DMS114 treated with DMSO at 0.1 percent for 48 hours (cell line): ENCODE measurements at regions not wholly inside any gene's neighbourhood (a gene's known extent, or its start where the extent isn't known, plus 50 kb on each side); places are given as distances from the start of the nearest gene placed in this dataset.
"Not testable (repeated sequence)": the region's sequence is repeated elsewhere in the genome, so short reads cannot be mapped to it uniquely, and the experiment has no call there.

ENCODE experiments used
- DNase-seq: peaks from one replicate; lab custom pipeline; 2025; ENCODE audit not compliant: unreplicated experiment; lab: John Stamatoyannopoulos, UW

DNA sequence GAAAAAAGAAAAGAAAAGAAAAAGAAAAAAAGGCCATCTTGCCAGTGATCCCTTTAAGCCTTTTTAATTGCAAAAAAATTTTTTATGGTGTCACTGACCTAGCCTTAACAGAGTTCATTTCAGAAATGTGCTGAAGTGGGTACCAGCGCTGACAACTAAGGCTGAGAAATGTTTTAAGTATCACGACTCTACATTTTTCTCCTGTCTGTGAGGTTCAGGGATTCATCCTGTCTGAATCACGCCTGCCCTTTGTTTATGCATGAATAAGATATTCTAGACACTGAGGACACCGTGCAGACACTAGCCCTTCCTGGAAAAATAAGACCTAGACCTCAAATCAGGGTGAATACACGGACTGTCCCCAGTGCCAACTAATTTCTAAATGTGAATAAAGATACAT is 154.4 kb upstream of the NOCT start:
- no peak for DNase-seq

DNA sequence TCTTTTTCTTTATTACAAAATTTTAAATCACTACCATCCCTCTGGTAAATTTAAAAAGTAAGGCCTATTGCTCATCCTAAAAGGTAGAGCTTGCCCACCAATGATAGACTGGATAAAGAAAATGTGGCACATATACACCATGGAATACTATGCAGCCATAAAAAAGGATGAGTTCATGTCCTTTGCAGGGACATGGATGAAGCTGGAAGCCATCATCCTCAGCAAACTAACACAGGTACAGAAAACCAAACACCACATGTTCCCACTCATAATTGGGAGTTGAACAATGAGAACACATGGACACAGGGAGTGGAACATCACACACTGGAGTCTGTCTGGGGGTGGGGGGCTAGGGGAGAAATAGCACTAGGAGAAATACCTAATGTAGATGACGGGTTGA is 155.2 kb upstream of the NOCT start:
- DNase-seq, result not testable (repeated sequence)

- no peak for DNase-seq
Observed at GRCh38 chr4:138859254-138859653, 156.3 kb upstream of the NOCT start.

- DNase-seq, result no peak
Observed at GRCh38 chr4:138858419-138858818, 157.2 kb upstream of the NOCT start.

- DNase-seq, result no peak
Observed at GRCh38 chr4:138857416-138857815, 158.2 kb upstream of the NOCT start.

DNA sequence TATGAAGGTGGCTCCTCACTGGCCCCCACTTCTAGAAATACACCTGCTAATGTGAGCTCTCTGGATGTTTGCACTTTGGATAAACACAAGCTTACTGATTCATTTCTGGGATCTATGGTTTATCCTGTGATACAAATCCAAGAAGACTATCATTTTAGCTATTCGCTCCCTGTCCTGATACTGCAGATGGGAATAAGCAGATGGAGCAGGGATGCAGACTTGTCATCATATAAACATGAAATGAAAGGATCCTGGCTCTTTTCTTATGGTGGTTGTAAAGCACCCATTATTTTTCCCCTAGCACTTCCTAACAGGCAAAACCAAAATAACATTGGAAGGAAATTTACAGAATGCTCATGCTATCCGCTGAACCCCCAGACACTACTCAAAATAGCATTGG is 162.9 kb upstream of the NOCT start:
- no peak for DNase-seq

GRCh38 chr4:138851391-138852335 is 163.9 kb upstream of the NOCT start:
- DNase-seq, result no peak

DNA sequence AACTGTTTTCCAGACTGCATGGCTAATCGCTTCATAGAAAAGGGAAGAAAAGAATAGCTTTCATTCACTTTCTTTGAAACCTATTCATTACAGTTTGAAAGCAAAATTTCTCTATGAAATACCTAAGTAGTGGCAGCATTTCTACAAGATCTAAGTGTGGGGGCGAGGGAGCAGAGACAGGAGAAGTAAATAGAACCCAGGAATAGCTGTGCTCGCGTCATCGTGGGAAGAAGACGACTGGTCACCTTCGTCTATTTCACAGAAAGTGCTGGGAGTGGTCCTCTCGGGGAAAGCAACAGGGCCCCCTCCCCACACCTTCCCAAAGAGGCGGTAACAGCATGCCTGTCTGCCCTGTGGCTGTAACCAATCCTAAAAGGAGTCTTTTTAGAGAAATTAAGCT is 169.9 kb upstream of the NOCT start:
- no peak for DNase-seq

DNA sequence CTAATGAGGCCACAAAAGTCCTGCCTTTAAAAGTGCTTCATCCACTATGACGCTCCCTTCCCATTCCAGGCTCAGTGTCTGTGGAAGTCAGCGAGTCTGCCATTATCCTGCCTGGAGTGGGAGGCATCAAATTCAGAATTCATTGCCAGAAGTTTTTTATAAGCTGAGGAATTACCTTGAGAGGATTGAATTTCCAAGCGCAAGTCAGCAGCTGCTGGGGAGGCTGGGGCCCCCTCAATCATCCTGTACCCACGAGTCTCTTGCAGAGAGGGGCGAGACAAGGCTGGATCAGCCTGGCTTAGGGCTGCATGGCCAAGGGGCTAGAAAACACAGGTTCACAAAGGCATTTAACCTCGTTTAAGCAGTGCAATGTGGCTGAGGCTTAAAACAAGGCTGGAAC is 170.5 kb upstream of the NOCT start:
- no peak for DNase-seq

DNA sequence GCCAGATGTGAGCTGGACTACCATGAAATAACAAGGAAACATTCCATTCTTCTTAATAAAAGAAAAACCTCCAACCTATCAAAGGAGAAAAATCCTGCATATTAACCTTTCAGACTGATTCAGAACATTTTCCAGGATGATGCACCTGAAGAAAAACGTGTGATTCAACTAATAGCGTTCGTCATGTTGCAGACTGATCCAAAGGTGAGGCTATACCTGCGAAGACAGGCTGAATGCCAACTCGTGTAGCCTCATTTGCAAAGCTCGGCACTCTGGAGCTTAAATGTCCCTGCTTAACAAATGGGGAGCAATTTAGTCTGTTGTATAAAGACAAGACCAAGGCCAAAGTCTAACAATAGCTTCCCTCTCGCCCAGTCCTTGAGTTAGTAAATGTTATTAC is 172.0 kb upstream of the NOCT start:
- no peak for DNase-seq

DNA sequence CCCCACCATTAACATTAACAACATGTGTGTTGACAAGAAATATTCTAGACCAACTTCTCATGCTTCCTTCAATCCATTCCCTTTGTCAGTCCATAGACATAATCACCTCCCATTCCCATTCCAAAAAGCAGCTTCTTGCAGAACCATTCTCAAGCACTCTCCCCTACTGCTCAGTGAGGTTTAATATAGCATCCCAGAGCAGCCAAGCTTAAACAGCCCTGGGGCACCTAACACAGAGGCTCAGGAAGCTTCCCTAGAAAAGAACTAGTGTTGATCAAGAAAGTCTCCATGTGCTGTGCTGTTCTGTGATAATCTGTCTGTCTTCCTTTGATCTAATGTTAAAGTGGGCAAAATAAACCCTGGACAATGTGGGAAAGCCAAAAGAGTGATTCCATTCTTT is 174.2 kb upstream of the NOCT start:
- no peak for DNase-seq

DNA sequence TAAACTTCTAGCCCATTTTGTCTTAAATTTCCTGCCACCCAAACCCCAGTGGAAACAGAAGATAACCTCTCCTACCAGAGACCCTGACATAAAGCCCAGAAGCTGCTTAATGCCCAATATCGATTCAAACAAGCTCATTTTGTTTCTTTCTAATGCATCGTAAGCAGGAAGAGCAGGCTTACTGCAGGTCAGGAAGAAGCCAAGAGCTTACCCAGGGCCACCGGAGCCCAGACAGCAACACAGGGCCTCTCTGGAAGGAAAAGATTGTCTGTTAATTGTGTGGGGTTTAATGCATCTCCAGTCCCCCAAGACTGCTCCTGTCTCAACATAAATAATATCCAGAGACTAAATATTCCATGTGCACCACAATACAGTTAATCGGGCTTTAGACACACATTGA is 177.3 kb upstream of the NOCT start:
- DNase-seq, result no peak

DNA sequence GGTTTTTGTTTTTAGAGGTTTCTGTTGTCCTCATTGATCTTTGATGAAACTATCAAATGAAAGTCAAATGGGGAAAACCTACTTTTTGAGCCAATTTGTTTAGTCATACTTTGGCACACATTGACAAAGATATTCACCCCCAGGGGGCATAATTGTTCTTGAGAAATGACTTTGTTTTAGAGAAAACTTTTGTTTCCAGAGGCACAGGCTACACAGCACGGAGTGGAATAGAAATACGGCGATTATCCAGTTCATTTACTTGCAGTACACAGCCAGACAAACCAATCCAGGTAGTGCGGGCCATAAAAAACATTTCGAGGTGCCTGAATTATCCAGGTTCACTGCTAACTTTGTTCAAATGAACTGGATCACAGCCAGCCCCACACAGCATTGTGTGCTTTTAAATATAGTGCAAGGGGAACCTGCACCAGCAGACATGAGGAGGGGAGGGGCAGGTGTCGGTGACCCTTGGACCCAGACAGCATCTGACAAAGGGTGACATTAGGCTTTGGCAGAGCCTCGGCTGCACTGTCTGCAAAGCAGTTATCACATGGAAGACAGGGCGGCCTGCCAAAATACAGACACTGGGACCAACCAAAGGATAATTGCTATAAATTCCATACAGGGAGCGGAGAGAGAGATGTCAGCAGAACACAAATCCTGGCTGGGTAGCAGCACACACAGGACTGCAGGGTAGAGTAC is 179.6 kb upstream of the NOCT start:
- no peak for DNase-seq

GRCh38 chr4:138833974-138834373 is 181.6 kb upstream of the NOCT start:
- DNase-seq, result no peak

- DNase-seq, result no peak
Observed at GRCh38 chr4:138832563-138832962, 183.0 kb upstream of the NOCT start.

GRCh38 chr4:138831948-138832347 is 183.6 kb upstream of the NOCT start:
- no peak for DNase-seq

- DNase-seq, result no peak
Observed at GRCh38 chr4:138828926-138829325, 186.7 kb upstream of the NOCT start.

DNA sequence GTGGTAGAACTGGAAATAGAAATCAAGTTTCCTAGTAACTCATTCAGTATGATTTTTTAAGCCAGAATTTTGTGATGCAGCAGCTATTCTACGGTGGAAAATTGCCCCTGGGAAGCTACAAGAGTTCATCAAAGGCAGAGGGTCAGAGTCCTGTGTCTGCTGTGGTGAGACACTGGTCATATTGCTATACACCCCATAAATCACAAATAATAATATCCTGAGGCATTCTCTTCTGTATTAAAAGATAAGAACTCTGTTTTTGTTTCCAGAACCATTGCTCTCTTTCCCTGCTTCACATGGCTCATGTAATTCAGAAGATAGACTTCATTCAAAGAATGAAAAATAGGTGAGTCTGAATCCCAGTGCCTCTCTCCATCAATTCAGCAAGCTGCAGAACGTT is 188.8 kb upstream of the NOCT start:
- no peak for DNase-seq

DNA sequence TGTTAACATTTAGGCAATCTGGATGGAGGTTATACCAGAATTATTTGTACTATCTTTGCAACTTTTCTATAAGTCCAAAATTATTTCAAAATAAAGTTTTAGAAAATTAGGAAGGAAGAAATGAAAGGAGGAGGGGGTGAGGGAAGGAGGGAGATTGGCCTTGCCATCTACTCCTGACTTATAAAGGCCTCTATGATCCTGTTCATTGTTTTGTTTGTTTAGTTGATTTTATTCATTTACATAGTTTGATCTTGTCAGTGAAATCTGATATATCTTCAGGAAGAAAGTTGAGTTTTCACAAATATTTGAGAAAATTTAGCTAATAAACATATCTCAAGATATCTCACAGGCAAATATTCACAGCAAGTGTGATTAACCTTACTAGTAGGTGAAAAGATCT is 189.3 kb upstream of the NOCT start:
- DNase-seq, result no peak

GRCh38 chr4:138821331-138821730 is 194.2 kb upstream of the NOCT start:
- no peak for DNase-seq

- no peak for DNase-seq
Observed at GRCh38 chr4:138816875-138817274, 198.7 kb upstream of the NOCT start.

DNA sequence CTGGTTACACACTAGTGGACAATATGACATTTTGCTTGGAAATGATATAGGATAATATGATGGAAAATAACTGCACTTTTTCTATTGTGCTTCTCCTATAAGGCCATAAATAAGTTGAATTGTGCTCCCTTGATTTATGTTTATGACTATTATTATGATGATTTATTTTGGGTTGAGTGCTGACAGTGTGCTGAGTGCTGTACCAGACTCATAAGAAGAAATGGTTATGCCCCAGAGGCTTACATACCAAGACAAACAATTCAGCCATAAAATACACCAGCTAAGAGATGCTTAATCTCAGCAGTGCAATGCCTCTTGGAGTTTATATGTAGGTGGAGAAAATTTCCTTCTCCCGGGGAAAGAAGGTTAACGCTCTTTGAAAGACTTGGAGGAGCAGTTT is 199.8 kb upstream of the NOCT start:
- DNase-seq, result no peak
